A673 (cell line): ENCODE measurements at regions not wholly inside any gene's neighbourhood (a gene's known extent, or its start where the extent isn't known, plus 50 kb on each side); places are given as distances from the start of the nearest gene placed in this dataset.

Source experiments
- BruUV-seq: library from RNA; stranded (reverse); fragments of 400-500 nt; replicated peaks from 2 replicates; lab custom pipeline; 2021; lab: Mats Ljungman, UMichigan
- CTCF ChIA-PET: fragments of 300-600 bp; sonication (Branson Sonifier 250); formaldehyde crosslinking; loops from one replicate; lab custom pipeline; 2022; ENCODE audit warnings: antibody characterized with exemption; lab: Charles Lee
- POLR2A ChIA-PET: fragments of 300-600 bp; sonication (Branson Sonifier 250); formaldehyde crosslinking; loops from one replicate; lab custom pipeline; 2022; ENCODE audit warnings: antibody characterized with exemption; ENCODE audit not compliant: low non-redundant PET; lab: Charles Lee
- DNase-seq: peaks from one replicate; pipeline ENCODE4 v3.0.0-alpha.2; 2015; ENCODE audit warnings: low spot score
- H3K27ac ChIP-seq: fragments of 200-600 bp; sonication (generic); 2 replicates; pipeline ENCODE4 v1.5.1; 2016; ENCODE audit warnings: mixed run types, low read depth, mild to moderate bottlenecking, mixed read lengths, antibody characterized with exemption, low read length; ENCODE audit not compliant: poor library complexity, severe bottlenecking
- H3K27me3 ChIP-seq: fragments of 200-600 bp; sonication (generic); replicated peaks from 2 replicates; pipeline ENCODE4 v1.6.1; 2017; ENCODE audit warnings: mixed run types, low read depth, mild to moderate bottlenecking, mixed read lengths, antibody characterized with exemption, low read length; ENCODE audit not compliant: insufficient read depth, poor library complexity
- H3K36me3 ChIP-seq: fragments of 200-600 bp; sonication (generic); 2 replicates; pipeline ENCODE4 v1.6.1; 2016; ENCODE audit warnings: mixed run types, mild to moderate bottlenecking, mixed read lengths, antibody characterized with exemption, low read length; ENCODE audit not compliant: insufficient read depth, poor library complexity, severe bottlenecking
- H3K4me1 ChIP-seq: fragments of 200-600 bp; sonication (generic); 2 replicates; pipeline ENCODE4 v1.6.1; 2017; ENCODE audit warnings: mixed run types, mild to moderate bottlenecking, mixed read lengths, antibody characterized with exemption, low read length; ENCODE audit not compliant: insufficient read depth, poor library complexity, severe bottlenecking
- H3K4me3 ChIP-seq: fragments of 200-600 bp; sonication (generic); 2 replicates; pipeline ENCODE4 v1.5.1; 2016; ENCODE audit warnings: low read depth, mixed run types, mild to moderate bottlenecking, mixed read lengths, low read length; ENCODE audit not compliant: poor library complexity, severe bottlenecking
- H3K9me3 ChIP-seq: fragments of 200-600 bp; sonication (generic); 2 replicates; pipeline ENCODE4 v1.6.1; 2016; ENCODE audit warnings: mixed run types, low read depth, mild to moderate bottlenecking, mixed read lengths, antibody characterized with exemption, low read length; ENCODE audit not compliant: poor library complexity, severe bottlenecking
- EZH2 ChIP-seq: fragments of 200-600 bp; sonication (generic); IDR thresholded peaks from 2 replicates; pipeline ENCODE4 v1.6.1; 2017; ENCODE audit warnings: borderline replicate concordance, low read depth, mild to moderate bottlenecking, mixed read lengths, antibody characterized with exemption, low read length; ENCODE audit not compliant: poor library complexity, severe bottlenecking
- intact Hi-C: fragments of 100-400 bp; cut with micrococcal nuclease; formaldehyde crosslinking; loops from one replicate; pipeline ENCODE4 v1.10.0; 2022; ENCODE audit not compliant: unreplicated experiment
- TF ChIP-seq, protein P1 (sequence below): fragments of 300-800, 200-600 bp; sonication (generic); conservative IDR thresholded peaks from 2 replicates; pipeline ENCODE4 v1.5.1; 2017; ENCODE audit warnings: low read depth, mild to moderate bottlenecking, antibody characterized with exemption, low read length, moderate library complexity, mixed read lengths

DNA sequence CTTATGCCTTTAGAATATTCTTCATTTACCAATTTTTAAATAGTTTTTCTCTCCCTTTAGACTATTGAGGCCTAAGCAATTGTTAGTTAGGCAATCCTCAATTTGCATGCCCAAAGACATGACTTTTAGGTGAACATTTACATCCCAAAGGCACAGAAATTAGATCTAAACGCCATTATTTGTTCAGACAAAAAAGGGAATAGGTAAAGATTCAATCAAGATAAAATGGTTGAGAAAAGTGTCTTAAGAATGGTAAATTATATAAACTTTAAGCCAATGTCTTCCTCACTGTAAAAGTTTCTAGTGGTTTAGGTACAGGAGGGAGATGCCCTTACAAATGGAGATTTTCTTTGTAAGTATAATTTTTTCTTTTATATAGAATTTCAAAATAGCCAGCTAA, 50.2 kb upstream of the MME start:
- POLR2A ChIA-PET: no interaction called here

DNA sequence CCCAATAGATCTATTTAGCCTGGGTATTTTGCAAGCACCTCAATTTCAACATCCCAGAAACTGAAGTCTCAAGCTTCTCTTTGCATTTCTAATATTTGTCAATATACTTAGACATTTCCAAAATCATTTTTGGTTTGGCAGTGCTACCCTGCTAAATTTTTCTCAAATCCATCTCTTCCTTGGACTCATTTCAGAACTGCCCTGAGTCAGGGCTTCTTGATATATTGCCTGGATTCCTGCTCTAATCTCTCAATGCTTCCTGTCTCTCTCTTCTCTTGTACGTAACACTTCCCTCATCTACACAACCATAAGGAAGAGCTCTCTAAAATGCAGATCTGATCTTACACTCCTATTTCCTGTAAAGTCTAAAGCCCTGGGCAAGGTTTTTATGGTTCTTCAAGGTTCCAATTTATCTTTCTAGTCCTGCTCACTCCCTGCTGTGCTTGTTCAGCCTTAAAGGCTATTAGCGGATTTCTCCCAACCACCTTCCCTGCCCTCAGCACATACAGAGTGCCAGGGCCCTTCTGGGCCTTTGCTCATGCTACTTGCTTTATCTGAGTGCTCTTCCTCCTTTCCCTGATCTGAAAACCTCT, 53.0 kb upstream of the MME start:
- TF ChIP-seq, protein P1, sequence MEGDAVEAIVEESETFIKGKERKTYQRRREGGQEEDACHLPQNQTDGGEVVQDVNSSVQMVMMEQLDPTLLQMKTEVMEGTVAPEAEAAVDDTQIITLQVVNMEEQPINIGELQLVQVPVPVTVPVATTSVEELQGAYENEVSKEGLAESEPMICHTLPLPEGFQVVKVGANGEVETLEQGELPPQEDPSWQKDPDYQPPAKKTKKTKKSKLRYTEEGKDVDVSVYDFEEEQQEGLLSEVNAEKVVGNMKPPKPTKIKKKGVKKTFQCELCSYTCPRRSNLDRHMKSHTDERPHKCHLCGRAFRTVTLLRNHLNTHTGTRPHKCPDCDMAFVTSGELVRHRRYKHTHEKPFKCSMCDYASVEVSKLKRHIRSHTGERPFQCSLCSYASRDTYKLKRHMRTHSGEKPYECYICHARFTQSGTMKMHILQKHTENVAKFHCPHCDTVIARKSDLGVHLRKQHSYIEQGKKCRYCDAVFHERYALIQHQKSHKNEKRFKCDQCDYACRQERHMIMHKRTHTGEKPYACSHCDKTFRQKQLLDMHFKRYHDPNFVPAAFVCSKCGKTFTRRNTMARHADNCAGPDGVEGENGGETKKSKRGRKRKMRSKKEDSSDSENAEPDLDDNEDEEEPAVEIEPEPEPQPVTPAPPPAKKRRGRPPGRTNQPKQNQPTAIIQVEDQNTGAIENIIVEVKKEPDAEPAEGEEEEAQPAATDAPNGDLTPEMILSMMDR: no peak
- no peak for TF ChIP-seq EZH2
- CTCF ChIA-PET: interaction anchor here (0.5 kb wide), 1 partner anchor 52 kb away, joined by 3 read pairs; no protein-coding TSS in a partner anchor
- BruUV-seq: no TSS peak
- H3K36me3 ChIP-seq: no peaks in the 10 kb centered on the region
- POLR2A ChIA-PET: interaction anchor here (0.7 kb wide), 1 partner anchor 853 kb away, joined by 4 read pairs; no protein-coding TSS in a partner anchor
- intact Hi-C loops: no loop called here
- DNase-seq: peak; percentile 82
- no peak overlapping the region for H3K4me3 ChIP-seq
- H3K27ac ChIP-seq: peak overlapping the region; percentile 62
- no peaks in the 10 kb centered on the region for H3K27me3 ChIP-seq
- peaks cover 4% of the 10 kb centered on the region for H3K9me3 ChIP-seq
- H3K4me1 ChIP-seq: peaks cover 12% of the 10 kb centered on the region

More for the DNA sequence above, 50.2 kb upstream of the MME start:
- peaks cover 15% of the 10 kb centered on the region for H3K4me1 ChIP-seq
- H3K27ac ChIP-seq: no peak overlapping the region
- no TSS peak for BruUV-seq
- peaks cover 4% of the 10 kb centered on the region for H3K9me3 ChIP-seq
- H3K4me3 ChIP-seq: no peak overlapping the region
- DNase-seq: no peak
- CTCF ChIA-PET: no interaction called here
- H3K36me3 ChIP-seq: no peaks in the 10 kb centered on the region
- intact Hi-C loops: no loop called here
- no peak for TF ChIP-seq EZH2
- TF ChIP-seq, protein P1: no peak
- no peaks in the 10 kb centered on the region for H3K27me3 ChIP-seq

DNA sequence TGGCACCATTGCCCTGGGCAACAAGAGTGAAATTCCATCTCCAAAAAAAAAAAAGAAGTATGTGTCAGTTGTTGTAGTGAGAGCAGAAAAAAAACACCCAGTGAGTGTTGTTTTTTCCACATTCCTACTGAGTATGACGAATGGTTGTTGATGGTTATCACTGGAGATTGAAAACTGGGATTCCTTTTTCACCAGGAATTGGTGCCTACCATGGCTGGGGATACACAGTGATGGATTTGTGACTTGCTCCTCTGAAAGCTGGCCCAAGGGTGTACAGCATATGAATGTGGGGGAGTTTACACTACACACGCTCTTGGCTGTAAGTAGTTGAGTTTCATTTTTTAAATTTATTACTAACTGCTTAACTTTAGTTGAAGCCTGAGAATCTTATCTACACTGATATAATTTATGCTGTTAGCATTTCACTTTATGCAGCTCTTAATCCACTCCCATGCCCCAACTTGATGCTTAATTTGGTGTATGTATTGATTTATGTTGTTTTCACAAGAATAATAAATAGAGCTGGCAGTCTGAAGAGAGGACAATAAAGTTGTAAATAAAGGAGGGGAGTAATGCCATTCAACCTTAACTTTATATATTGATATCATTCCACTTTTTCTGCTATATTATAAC, 56.0 kb upstream of the MME start:
- ChIA-PET POLR2A (no interaction called here), CTCF (no interaction called here)
- Histone ChIP-seq H3K27me3 (no peaks in the 10 kb centered on the region), H3K4me3 (no peak overlapping the region), H3K4me1 (peaks cover 12% of the 10 kb centered on the region), H3K36me3 (no peaks in the 10 kb centered on the region), H3K9me3 (no peaks in the 10 kb centered on the region), H3K27ac (no peak overlapping the region)
- intact Hi-C loops: no loop called here
- DNase-seq: no peak
- no TSS peak for BruUV-seq
- TF ChIP-seq, protein P1: no peak
- no peak for TF ChIP-seq EZH2
